ENCODE measurements at regions not wholly inside any gene's neighbourhood (a gene's known extent, or its start where the extent isn't known, plus 50 kb on each side); places are given as distances from the start of the nearest gene placed in this dataset.

GRCh38 chr2:67879586-67880290 is 183.1 kb downstream of the C1D start:
- no peak for TF ChIP-seq CTCF (IDR thresholded peaks at IDR 0.05; ENCODE audit: low read length)
- no peak for TF ChIP-seq EZH2 (IDR thresholded peaks at IDR 0.05; ENCODE audit: borderline replicate concordance, low read length)

Data from OCI-LY1 (cell line).